HEK293 (cell line): ENCODE measurements at regions not wholly inside any gene's neighbourhood (a gene's known extent, or its start where the extent isn't known, plus 50 kb on each side); places are given as distances from the start of the nearest gene placed in this dataset.

Experiments
- CTCF ChIA-PET: fragments of 350-600 bp; formaldehyde crosslinking; extraction: SDS; loops from one replicate; lab custom pipeline; 2021; ENCODE audit warnings: antibody characterized with exemption; lab: Yijun Ruan, JAX
- POLR2A ChIA-PET: fragments of 300-600 bp; formaldehyde crosslinking; extraction: SDS; loops from one replicate; lab custom pipeline; 2020; ENCODE audit warnings: antibody characterized with exemption, inconsistent platforms; lab: Yijun Ruan, JAX
- H3K27ac ChIP-seq: fragments of 200-500 bp; sonication (Bioruptor generic); 2 replicates; pipeline ENCODE4 v1.5.1; 2014; ENCODE audit warnings: low read depth, low read length, control low read depth, inconsistent platforms; ENCODE audit errors: extremely low read depth
- H3K36me3 ChIP-seq, 2 experiments: fragments of 200-500 bp in 1 of 2; sonication (Bioruptor generic) in 1 of 2; 1 replicate in 1 of 2; 2 replicates in 1 of 2; pipeline ENCODE4 v1.5.1; 2014 to 2017; ENCODE audit warnings: inconsistent platforms in 2 of 2, low read length in 2 of 2; ENCODE audit not compliant: control insufficient read depth in 2 of 2, insufficient read depth in 1 of 2
- H3K4me1 ChIP-seq: fragments of 200-500 bp; sonication (Bioruptor generic); 2 replicates; pipeline ENCODE4 v1.5.1; 2014; ENCODE audit warnings: mild to moderate bottlenecking, low read length, inconsistent platforms; ENCODE audit not compliant: control insufficient read depth, insufficient read depth
- H3K4me3 ChIP-seq: 2 replicates; pipeline ENCODE4 v1.5.1; 2011; ENCODE audit warnings: low read depth, mild to moderate bottlenecking, control low read depth, low read length, moderate library complexity
- H3K9me3 ChIP-seq: fragments of 200-500 bp; sonication (Bioruptor generic); 2 replicates; pipeline ENCODE4 v1.5.1; 2014; ENCODE audit warnings: low read depth, low read length, inconsistent platforms; ENCODE audit not compliant: control insufficient read depth, insufficient read depth
- EGR2 ChIP-seq: fragments of 450-650 bp; formaldehyde crosslinking; IDR thresholded peaks from 2 replicates; pipeline ENCODE4 v1.5.1; 2016; ENCODE audit warnings: low read depth, missing biosample characterization, missing genetic modification characterization
- GLI4 ChIP-seq: fragments of 450-650 bp; formaldehyde crosslinking; IDR thresholded peaks from 2 replicates; pipeline ENCODE4 v1.5.1; 2016; ENCODE audit warnings: missing biosample characterization, missing genetic modification characterization
- HOXA7 ChIP-seq: sonication (generic); formaldehyde crosslinking; IDR thresholded peaks from 2 replicates; pipeline ENCODE4 v1.8.1; 2022; ENCODE audit warnings: missing genetic modification reagents, borderline replicate concordance
- OVOL3 ChIP-seq: fragments of 450-650 bp; formaldehyde crosslinking; IDR thresholded peaks from 2 replicates; pipeline ENCODE4 v1.5.1; 2016; ENCODE audit warnings: missing biosample characterization, missing genetic modification characterization
- SALL2 ChIP-seq: fragments of 450-650 bp; formaldehyde crosslinking; IDR thresholded peaks from 2 replicates; pipeline ENCODE4 v1.5.0; 2017; ENCODE audit warnings: missing biosample characterization, mild to moderate bottlenecking, missing genetic modification characterization, borderline replicate concordance
- TCF7L2 ChIP-seq: IDR thresholded peaks from 2 replicates; pipeline ENCODE4 v1.6.1; 2011; ENCODE audit warnings: low read depth, mild to moderate bottlenecking, inconsistent platforms, low read length, moderate library complexity, borderline replicate concordance
- ZBTB21 ChIP-seq: fragments of 450-650 bp; formaldehyde crosslinking; IDR thresholded peaks from 2 replicates; pipeline ENCODE4 v1.5.1; 2017; ENCODE audit warnings: missing biosample characterization, missing genetic modification characterization
- ZFP41 ChIP-seq: fragments of 450-650 bp; formaldehyde crosslinking; IDR thresholded peaks from 2 replicates; pipeline ENCODE4 v1.5.1; 2016; ENCODE audit warnings: missing biosample characterization, missing genetic modification characterization, borderline replicate concordance
- ZNF121 ChIP-seq: fragments of 450-650 bp; formaldehyde crosslinking; IDR thresholded peaks from 2 replicates; pipeline ENCODE4 v1.5.1; 2016; ENCODE audit warnings: missing biosample characterization, missing genetic modification characterization
- ZNF169 ChIP-seq: fragments of 450-650 bp; formaldehyde crosslinking; IDR thresholded peaks from 2 replicates; pipeline ENCODE4 v1.5.1; 2016; ENCODE audit warnings: missing biosample characterization, missing genetic modification characterization
- ZNF274 ChIP-seq, 2 experiments: fragments of 200-500 bp in 1 of 2; fragments of 450-650 bp in 1 of 2; sonication (Bioruptor generic) in 1 of 2; formaldehyde crosslinking in 1 of 2; IDR thresholded peaks; 2 replicates each; pipeline versions ENCODE4 v1.5.1 to v1.6.1; 2014 to 2016; ENCODE audit warnings: borderline replicate concordance in 1 of 2, inconsistent platforms in 1 of 2, low read length in 1 of 2, missing biosample characterization in 1 of 2, missing genetic modification characterization in 1 of 2
- ZNF394 ChIP-seq: fragments of 450-650 bp; formaldehyde crosslinking; IDR thresholded peaks from 2 replicates; pipeline ENCODE4 v1.5.1; 2016; ENCODE audit warnings: missing biosample characterization, missing genetic modification characterization, mild to moderate bottlenecking, moderate library complexity, borderline replicate concordance
- ZNF571 ChIP-seq: fragments of 450-650 bp; formaldehyde crosslinking; IDR thresholded peaks from 2 replicates; pipeline ENCODE4 v1.5.0; 2017; ENCODE audit warnings: missing biosample characterization, missing genetic modification characterization
- ZNF596 ChIP-seq: fragments of 450-650 bp; IDR thresholded peaks from 2 replicates; pipeline ENCODE4 v1.5.0; 2018; ENCODE audit warnings: missing biosample characterization, mild to moderate bottlenecking, missing genetic modification characterization, moderate library complexity
- ZNF623 ChIP-seq: fragments of 450-650 bp; formaldehyde crosslinking; IDR thresholded peaks from 2 replicates; pipeline ENCODE4 v1.5.1; 2016; ENCODE audit warnings: missing biosample characterization, missing genetic modification characterization
- ZNF707 ChIP-seq: fragments of 450-650 bp; formaldehyde crosslinking; IDR thresholded peaks from 2 replicates; pipeline ENCODE4 v1.5.1; 2016; ENCODE audit warnings: missing biosample characterization, missing genetic modification characterization
- ZNF785 ChIP-seq: fragments of 450-650 bp; formaldehyde crosslinking; IDR thresholded peaks from 2 replicates; pipeline ENCODE4 v1.5.1; 2016; ENCODE audit warnings: missing biosample characterization, missing genetic modification characterization
- ZXDB ChIP-seq: fragments of 450-650 bp; formaldehyde crosslinking; IDR thresholded peaks from 2 replicates; pipeline ENCODE4 v1.5.1; 2016; ENCODE audit warnings: missing biosample characterization, missing genetic modification characterization
- TF ChIP-seq, protein P1 (sequence below): fragments of 450-650 bp; formaldehyde crosslinking; IDR thresholded peaks from 2 replicates; pipeline ENCODE4 v1.5.0; 2017; ENCODE audit warnings: missing biosample characterization, missing genetic modification characterization, borderline replicate concordance
- TF ChIP-seq, protein P2 (sequence below): fragments of 450-650 bp; formaldehyde crosslinking; IDR thresholded peaks from 2 replicates; pipeline ENCODE4 v1.5.1; 2017; ENCODE audit warnings: missing biosample characterization, missing genetic modification characterization

DNA sequence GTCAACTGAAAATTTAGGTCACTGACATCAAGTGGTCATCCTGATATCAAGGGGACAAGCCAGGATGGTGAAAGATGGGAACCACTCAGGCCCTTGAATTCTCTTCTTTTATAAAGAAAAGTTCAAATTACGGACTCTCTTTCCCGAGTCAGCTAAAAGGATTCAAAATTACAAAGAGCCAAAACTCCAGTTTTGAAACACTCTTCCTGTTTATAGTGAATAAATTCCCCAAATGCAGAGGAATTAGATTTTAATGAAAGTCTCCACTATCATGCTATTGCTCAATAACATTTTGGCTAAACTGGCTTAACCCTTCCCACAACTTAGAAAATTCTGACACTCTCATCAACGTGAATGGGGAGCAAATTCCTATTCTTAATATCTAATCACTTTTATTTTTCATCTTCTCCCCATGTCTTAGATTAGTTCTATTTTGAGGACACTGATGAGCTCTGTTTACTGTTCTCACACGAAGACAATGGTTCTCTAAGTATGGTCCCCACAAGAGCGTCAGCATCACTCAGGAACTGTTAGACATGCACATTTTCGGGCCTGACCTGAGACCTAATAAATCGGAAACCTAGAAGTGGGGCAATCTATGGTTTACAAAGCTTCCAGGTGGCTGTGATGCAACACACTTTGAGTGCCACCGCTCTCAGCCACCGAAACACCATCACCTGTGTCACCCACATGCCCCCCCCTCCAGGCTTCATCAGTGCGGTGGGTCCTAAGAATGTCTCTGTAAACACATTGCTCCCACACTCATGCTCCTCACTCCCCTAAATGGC is 64.4 kb upstream of the TIAM1 start:
- H3K4me1 ChIP-seq = peaks cover 19% of the 10 kb centered on the region
- CTCF ChIA-PET = interaction anchor here (0.6 kb wide), 1 partner anchor 217 kb away, joined by 3 read pairs; no protein-coding TSS in a partner anchor
- no peak for TF ChIP-seq ZXDB (tag by site-specific recombination)
- TF ChIP-seq, protein P1, sequence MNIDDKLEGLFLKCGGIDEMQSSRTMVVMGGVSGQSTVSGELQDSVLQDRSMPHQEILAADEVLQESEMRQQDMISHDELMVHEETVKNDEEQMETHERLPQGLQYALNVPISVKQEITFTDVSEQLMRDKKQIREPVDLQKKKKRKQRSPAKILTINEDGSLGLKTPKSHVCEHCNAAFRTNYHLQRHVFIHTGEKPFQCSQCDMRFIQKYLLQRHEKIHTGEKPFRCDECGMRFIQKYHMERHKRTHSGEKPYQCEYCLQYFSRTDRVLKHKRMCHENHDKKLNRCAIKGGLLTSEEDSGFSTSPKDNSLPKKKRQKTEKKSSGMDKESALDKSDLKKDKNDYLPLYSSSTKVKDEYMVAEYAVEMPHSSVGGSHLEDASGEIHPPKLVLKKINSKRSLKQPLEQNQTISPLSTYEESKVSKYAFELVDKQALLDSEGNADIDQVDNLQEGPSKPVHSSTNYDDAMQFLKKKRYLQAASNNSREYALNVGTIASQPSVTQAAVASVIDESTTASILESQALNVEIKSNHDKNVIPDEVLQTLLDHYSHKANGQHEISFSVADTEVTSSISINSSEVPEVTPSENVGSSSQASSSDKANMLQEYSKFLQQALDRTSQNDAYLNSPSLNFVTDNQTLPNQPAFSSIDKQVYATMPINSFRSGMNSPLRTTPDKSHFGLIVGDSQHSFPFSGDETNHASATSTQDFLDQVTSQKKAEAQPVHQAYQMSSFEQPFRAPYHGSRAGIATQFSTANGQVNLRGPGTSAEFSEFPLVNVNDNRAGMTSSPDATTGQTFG (tag by site-specific recombination) = no peak
- no peak for TF ChIP-seq ZNF623 (tag by site-specific recombination)
- no peak for TF ChIP-seq ZNF707 (tag by site-specific recombination)
- TF ChIP-seq, protein P2, sequence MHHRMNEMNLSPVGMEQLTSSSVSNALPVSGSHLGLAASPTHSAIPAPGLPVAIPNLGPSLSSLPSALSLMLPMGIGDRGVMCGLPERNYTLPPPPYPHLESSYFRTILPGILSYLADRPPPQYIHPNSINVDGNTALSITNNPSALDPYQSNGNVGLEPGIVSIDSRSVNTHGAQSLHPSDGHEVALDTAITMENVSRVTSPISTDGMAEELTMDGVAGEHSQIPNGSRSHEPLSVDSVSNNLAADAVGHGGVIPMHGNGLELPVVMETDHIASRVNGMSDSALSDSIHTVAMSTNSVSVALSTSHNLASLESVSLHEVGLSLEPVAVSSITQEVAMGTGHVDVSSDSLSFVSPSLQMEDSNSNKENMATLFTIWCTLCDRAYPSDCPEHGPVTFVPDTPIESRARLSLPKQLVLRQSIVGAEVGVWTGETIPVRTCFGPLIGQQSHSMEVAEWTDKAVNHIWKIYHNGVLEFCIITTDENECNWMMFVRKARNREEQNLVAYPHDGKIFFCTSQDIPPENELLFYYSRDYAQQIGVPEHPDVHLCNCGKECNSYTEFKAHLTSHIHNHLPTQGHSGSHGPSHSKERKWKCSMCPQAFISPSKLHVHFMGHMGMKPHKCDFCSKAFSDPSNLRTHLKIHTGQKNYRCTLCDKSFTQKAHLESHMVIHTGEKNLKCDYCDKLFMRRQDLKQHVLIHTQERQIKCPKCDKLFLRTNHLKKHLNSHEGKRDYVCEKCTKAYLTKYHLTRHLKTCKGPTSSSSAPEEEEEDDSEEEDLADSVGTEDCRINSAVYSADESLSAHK (tag by site-specific recombination) = no peak
- TF ChIP-seq EGR2 (tag by site-specific recombination) = no peak
- no peak for TF ChIP-seq ZNF169
- TF ChIP-seq SALL2 = no peak
- TF ChIP-seq ZNF785 (tag by site-specific recombination) = no peak
- no peak for TF ChIP-seq GLI4 (tag by site-specific recombination)
- no peak for TF ChIP-seq ZFP41 (tag by site-specific recombination)
- no peak for TF ChIP-seq ZNF571 (tag by site-specific recombination)
- no peak for TF ChIP-seq ZNF596 (tag by site-specific recombination)
- TF ChIP-seq ZNF394 (tag by site-specific recombination) = no peak
- TF ChIP-seq, all 188 proteins: peak for 0
- Histone ChIP-seq H3K9me3 (no peaks in the 10 kb centered on the region), H3K27ac (no peak overlapping the region), H3K36me3 (peaks cover 0 to 4% of the 10 kb centered on the region in 2 experiments; a peak in 1 of 3 replicates), H3K4me3 (no peak overlapping the region)
- POLR2A ChIA-PET = no interaction called here

DNA sequence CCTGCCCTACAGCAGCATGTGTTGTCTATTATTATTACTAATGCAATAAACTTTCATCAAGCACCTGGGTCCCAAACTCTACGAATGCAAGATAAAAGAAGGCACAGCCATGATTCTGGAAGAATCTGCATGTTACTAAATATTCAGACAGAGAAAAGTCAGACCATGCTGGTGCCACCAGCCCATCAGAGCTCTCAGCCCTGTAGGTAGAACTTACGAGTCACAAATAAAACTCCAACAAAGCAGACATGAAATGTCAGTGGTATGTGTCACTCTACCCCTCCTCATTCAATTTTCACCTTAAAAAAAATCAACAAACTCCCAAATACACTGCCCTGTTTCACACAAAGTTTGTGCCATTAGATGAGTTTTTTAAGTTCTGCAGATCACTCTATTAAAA is 62.4 kb upstream of the TIAM1 start:
- no peak for TF ChIP-seq TCF7L2
- TF ChIP-seq OVOL3 (tag by site-specific recombination) = no peak
- TF ChIP-seq ZNF274 (IDR thresholded peaks at IDR 0.05; ENCODE audit: low read length) = no peak
- no peak for TF ChIP-seq ZNF274 (tag by site-specific recombination; IDR thresholded peaks at IDR 0.05; ENCODE audit: borderline replicate concordance)
- no peak for TF ChIP-seq HOXA7 (CRISPR knock-in tag)
- TF ChIP-seq ZBTB21 (tag by site-specific recombination) = no peak
- no peak for TF ChIP-seq ZNF121 (tag by site-specific recombination)
- Histone ChIP-seq H3K9me3 (no peaks in the 10 kb centered on the region), H3K27ac (no peak overlapping the region), H3K4me3 (no peak overlapping the region), H3K4me1 (peaks cover 22% of the 10 kb centered on the region), H3K36me3 (peaks cover 0 to 4% of the 10 kb centered on the region in 2 experiments; a peak in 1 of 3 replicates)
- ChIA-PET POLR2A (interaction anchor here (0.5 kb wide), 1 partner anchor 8 kb away, joined by 5 read pairs; no protein-coding TSS in a partner anchor), CTCF (interaction anchor here (1.1 kb wide), 1 partner anchor 9 kb away, joined by 3 read pairs; no protein-coding TSS in a partner anchor)
